Heart left ventricle (tissue), 16 donors: ENCODE measurements at regions not wholly inside any gene's neighbourhood (a gene's known extent, or its start where the extent isn't known, plus 50 kb on each side); places are given as distances from the start of the nearest gene placed in this dataset.
"Not testable (repeated sequence)": the region's sequence is repeated elsewhere in the genome, so short reads cannot be mapped to it uniquely, and the experiment has no call there.

ENCODE experiments used
- ATAC-seq, 4 donors: fragments of 200-7000 bp; cut with Tn5 transposase; one replicate each; pipeline ENCODE4 v1.9.1; 2020 to 2022; ENCODE audit warnings: moderate library complexity in 4 of 4, mild to moderate bottlenecking in 3 of 4, moderate number of reproducible peaks in 1 of 4
- DNase-seq, 5 donors: peaks; one replicate each; pipeline ENCODE4 v3.0.0-alpha.2; 2020
- H3K27ac ChIP-seq, 12 donors: fragments of 200-600 bp; sonication (generic) in 4 of 12; one replicate each; pipeline versions ENCODE4 v1.5.0 to v1.8.0; 2016 to 2022; ENCODE audit warnings: mild to moderate bottlenecking in 2 of 12
- H3K27me3 ChIP-seq, 9 donors: fragments of 200-600 bp; sonication (generic) in 2 of 9; one replicate each; pipeline versions ENCODE4 v1.5.1 to v1.8.0; 2016 to 2022; ENCODE audit warnings: mild to moderate bottlenecking in 3 of 9
- H3K36me3 ChIP-seq, 9 donors: fragments of 200-600 bp; sonication (generic) in 2 of 9; one replicate each; pipeline versions ENCODE4 v1.5.0 to v1.8.0; 2018 to 2022; ENCODE audit warnings: mild to moderate bottlenecking in 2 of 9
- H3K4me1 ChIP-seq, 12 donors: fragments of 200-600 bp; sonication (generic) in 4 of 12; one replicate each; pipeline versions ENCODE4 v1.5.0 to v1.8.0; 2016 to 2022; ENCODE audit warnings: mild to moderate bottlenecking in 3 of 12
- H3K4me3 ChIP-seq, 12 donors: fragments of 200-600 bp; sonication (generic) in 4 of 12; one replicate each; pipeline versions ENCODE4 v1.5.0 to v1.8.0; 2017 to 2022; ENCODE audit warnings: mild to moderate bottlenecking in 9 of 12, moderate library complexity in 4 of 12
- H3K9me3 ChIP-seq, 12 donors: fragments of 200-600 bp; sonication (generic) in 4 of 12; one replicate each; pipeline versions ENCODE4 v1.5.0 to v1.8.0; 2016 to 2022; ENCODE audit warnings: mild to moderate bottlenecking in 1 of 12
- POLR2A ChIP-seq, 2 donors: fragments of 450-650 bp; IDR thresholded peaks; one replicate each; pipeline ENCODE4 v1.6.1; 2017; ENCODE audit warnings: antibody characterized with exemption in 2 of 2, mild to moderate bottlenecking in 2 of 2, moderate library complexity in 2 of 2
- WGBS, 4 donors: extraction: QIAGEN DNeasy Blood & Tissue Kit in 2 of 4; methylation state at CpG; one replicate each; pipeline versions ENCODE4 v1.1.5 to v1.1.7; 2013 to 2018; 5-methylcytosine and 5-hydroxymethylcytosine counted together
- intact Hi-C, 10 donors: fragments of 100-400 bp; cut with DNase I; formaldehyde crosslinking; loops; one replicate each; pipeline versions ENCODE4 v1.11.1 to v1.14.2; 2022
- TF ChIP-seq, protein P1 (sequence below), 12 donors: fragments of 200-600 bp; sonication (generic) in 4 of 12; IDR thresholded peaks; one replicate each; pipeline versions ENCODE4 v1.5.0 to v1.8.0; 2018 to 2022; ENCODE audit warnings: antibody characterized with exemption in 12 of 12, mild to moderate bottlenecking in 5 of 12
- donor health status: ischemic (EF 13 %, LVEDD 7.1; RV severe dilation, severe dysfunction).
- donor health status: healthy with polysubstance abuse.
- donor health status: DM: no; HTN: yes; CAD: no.
- donor health status: DM: no; HTN: no; CAD: no.
- donor health status: ischemic (EF 25% LVEDD 6.9; RV normal size, moderate dysfunction).
- donor health status: ischemic (EF 25% LVEDD 5.7; RV mildly dilated, moderate dysfunction).
- donor health status: healthy.
- donor health status: DM: yes; HTN: yes; CAD: no.
- donor health status: ischemic (EF 35%, LVEDD 5.7; RV mildly dilated, moderate dysfunction).
- donor health status: nonischemic (EF 11% LVEDD 7.7; RV severe dilation, severe dysfunction).
- donor health status: DM: yes; HTN: yes; CAD: no.
- donor health status: PGD.
- donor health status: ischemic (EF 29% LVEDD 5.4; RV normal size, mild dysfunction).
- donor health status: nonischemic (EF 23%, LVEDD 6.1; RV moderate dilation, normal function).

DNA sequence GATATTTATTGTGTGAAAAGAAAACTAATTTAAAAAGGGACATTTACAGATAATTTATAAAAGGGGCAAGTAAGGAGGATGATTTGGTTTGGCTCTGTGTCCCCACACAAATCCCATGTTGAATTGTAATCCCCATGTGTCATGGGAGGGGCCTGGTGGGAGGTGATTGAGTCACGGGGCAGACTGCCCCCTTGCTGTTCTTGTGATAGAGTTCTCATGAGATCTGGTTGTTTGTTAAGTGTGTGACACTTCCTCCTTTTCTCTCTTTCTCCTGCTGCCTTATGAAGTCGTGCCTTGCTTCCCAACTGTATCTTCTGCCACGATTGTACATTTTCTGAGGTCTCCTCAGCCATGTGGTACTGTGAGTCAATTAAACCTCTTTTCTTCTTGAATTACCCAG, 171.0 kb upstream of the SEMA3E start:
- WGBS, 4 donors = 24 to 46% (median 41%) methylated on average over 3 of the region's 3 CpGs
- Histone ChIP-seq H3K4me1 (no peaks in the 10 kb centered on the region), H3K4me3 (no peak overlapping the region), H3K27ac (no peak overlapping the region), H3K9me3 (no peaks in the 10 kb centered on the region), H3K27me3 (no peaks in the 10 kb centered on the region), H3K36me3 (no peaks in the 10 kb centered on the region)
- TF ChIP-seq, protein P1, sequence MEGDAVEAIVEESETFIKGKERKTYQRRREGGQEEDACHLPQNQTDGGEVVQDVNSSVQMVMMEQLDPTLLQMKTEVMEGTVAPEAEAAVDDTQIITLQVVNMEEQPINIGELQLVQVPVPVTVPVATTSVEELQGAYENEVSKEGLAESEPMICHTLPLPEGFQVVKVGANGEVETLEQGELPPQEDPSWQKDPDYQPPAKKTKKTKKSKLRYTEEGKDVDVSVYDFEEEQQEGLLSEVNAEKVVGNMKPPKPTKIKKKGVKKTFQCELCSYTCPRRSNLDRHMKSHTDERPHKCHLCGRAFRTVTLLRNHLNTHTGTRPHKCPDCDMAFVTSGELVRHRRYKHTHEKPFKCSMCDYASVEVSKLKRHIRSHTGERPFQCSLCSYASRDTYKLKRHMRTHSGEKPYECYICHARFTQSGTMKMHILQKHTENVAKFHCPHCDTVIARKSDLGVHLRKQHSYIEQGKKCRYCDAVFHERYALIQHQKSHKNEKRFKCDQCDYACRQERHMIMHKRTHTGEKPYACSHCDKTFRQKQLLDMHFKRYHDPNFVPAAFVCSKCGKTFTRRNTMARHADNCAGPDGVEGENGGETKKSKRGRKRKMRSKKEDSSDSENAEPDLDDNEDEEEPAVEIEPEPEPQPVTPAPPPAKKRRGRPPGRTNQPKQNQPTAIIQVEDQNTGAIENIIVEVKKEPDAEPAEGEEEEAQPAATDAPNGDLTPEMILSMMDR (IDR thresholded peaks at IDR 0.05) = no peak
- no peak for TF ChIP-seq POLR2A (IDR thresholded peaks at IDR 0.05)
- DNase-seq (no peak), ATAC-seq (no peak)
- intact Hi-C loops = no loop called here

DNA sequence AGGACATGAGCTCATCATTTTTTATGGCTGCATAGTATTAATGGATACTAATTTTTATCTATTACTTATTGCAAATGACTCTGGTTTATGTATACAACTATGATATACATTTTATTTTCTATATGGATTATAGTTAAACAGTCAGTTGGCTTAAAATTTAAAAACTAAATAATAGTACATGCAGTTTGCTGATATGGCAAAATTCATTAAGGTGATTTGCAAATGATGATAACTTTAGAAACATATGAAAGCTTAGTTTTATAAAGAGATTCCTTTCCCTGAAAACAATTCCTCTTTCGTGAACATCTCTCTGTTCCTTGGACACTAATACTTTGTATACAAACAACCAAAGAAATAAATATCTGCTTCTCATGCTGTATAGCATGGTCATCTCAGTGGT, 165.5 kb upstream of the SEMA3E start:
- no peak for ATAC-seq

DNA sequence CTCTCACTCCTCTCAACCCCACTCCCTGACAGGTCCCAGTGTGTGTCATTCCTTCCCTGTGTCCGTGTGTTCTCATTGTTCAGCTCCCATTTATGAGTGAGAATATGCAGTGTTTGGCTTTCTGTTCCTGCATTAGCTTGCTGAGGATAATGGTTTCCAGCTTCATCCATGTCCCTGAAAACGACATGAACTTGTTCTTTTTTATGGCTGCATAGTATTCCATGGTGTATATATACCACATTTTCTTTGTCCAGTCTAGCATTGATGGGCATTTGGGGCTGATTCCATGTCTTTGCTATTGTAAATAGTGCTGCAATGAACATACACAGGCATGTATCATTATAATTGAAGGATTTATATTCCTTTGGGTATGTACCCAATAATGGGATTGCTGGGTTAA, 163.6 kb upstream of the SEMA3E start:
- whole genome bisulfite sequencing, 4 donors = 71 to 91% (median 76%) methylated on average over 2 of the region's 2 CpGs
- DNase-seq, H3K27ac ChIP-seq, H3K4me1 ChIP-seq, ATAC-seq, H3K4me3 ChIP-seq, H3K27me3 ChIP-seq, H3K36me3 ChIP-seq, intact Hi-C loops: not testable (repeated sequence)
- peaks cover 0 to 13% (median 0%) of the 10 kb centered on the region in 12 donors for H3K9me3 ChIP-seq

More for the DNA sequence above, 165.5 kb upstream of the SEMA3E start:
- TF ChIP-seq, protein P1 (IDR thresholded peaks at IDR 0.05) = no peak
- TF ChIP-seq POLR2A (IDR thresholded peaks at IDR 0.05) = no peak
- no peak overlapping the region for H3K4me3 ChIP-seq
- WGBS, 4 donors = 83 to 87% (median 85%) methylated on average over 1 of the region's 1 CpG
- no peak overlapping the region for H3K27ac ChIP-seq
- peaks cover 0 to 13% (median 0%) of the 10 kb centered on the region in 12 donors for H3K9me3 ChIP-seq
- DNase-seq = no peak
- H3K36me3 ChIP-seq = no peaks in the 10 kb centered on the region
- no peaks in the 10 kb centered on the region for H3K27me3 ChIP-seq
- H3K4me1 ChIP-seq = no peaks in the 10 kb centered on the region
- intact Hi-C loops = no loop called here

DNA sequence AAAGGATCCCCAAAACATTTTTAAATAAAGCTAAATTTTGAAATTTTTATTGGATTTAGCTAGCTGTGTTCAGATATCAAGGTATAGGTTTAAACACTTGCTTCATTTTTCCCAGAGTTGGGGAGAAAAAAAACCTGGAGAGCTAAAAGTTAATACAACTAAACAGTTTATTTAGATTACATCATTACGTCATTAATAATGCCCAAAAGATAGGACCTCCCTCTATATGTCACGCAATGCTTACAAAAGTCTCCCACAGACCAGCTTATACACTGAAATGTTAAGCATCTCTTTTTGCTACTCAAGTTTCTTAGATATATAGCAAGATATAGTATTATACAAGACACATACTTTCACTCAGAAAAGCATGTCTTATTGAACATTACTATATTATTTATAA, 160.0 kb upstream of the SEMA3E start:
- Histone ChIP-seq H3K4me3 (no peak overlapping the region), H3K27me3 (no peaks in the 10 kb centered on the region), H3K27ac (no peak overlapping the region), H3K9me3 (peaks cover 0 to 13% (median 0%) of the 10 kb centered on the region in 12 donors), H3K36me3 (no peaks in the 10 kb centered on the region), H3K4me1 (no peaks in the 10 kb centered on the region)
- no peak for DNase-seq
- no peak for TF ChIP-seq POLR2A (IDR thresholded peaks at IDR 0.05)
- WGBS, 4 donors = 65 to 82% (median 77%) methylated on average over 2 of the region's 2 CpGs
- no peak for ATAC-seq
- intact Hi-C loops = no loop called here

DNA sequence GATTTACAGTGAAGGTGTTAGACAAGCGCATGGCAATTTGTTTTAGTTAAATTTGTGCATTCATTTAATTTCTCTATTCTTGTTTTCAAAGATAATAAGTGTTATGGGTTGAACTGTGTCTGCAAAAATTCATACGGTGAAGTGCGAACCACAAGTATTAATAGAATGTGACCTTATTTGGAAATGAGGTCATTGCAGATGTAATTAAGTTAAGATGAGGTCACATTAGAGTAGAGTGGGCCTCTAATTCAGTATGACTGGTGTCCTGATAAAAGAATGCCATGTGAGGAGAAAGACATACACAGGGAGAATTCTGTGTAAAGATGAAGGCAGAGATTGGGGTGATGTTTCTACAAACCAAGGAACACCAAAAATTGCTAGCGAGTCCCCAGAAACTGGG, 158.8 kb upstream of the SEMA3E start:
- intact Hi-C loops = no loop called here
- H3K27me3 ChIP-seq = no peaks in the 10 kb centered on the region

More for the DNA sequence above, 158.8 kb upstream of the SEMA3E start:
- DNase-seq (no peak), ATAC-seq (no peak)
- WGBS, 4 donors = 64 to 75% (median 68%) methylated on average over 4 of the region's 4 CpGs
- H3K27ac ChIP-seq = no peak overlapping the region
- TF ChIP-seq, protein P1 (IDR thresholded peaks at IDR 0.05) = no peak
- no peak for TF ChIP-seq POLR2A (IDR thresholded peaks at IDR 0.05)
- H3K4me3 ChIP-seq = no peak overlapping the region
- no peaks in the 10 kb centered on the region for H3K4me1 ChIP-seq
- H3K36me3 ChIP-seq = no peaks in the 10 kb centered on the region
- peaks cover 0 to 8% (median 0%) of the 10 kb centered on the region in 12 donors for H3K9me3 ChIP-seq
